ENCODE measurements at regions not wholly inside any gene's neighbourhood (a gene's known extent, or its start where the extent isn't known, plus 50 kb on each side); places are given as distances from the start of the nearest gene placed in this dataset.
"Not testable (repeated sequence)": the region's sequence is repeated elsewhere in the genome, so short reads cannot be mapped to it uniquely, and the experiment has no call there.

GRCh38 chr13:84590663-84591062 lies 708.4 kb upstream of the SLITRK1 start:
- H3K4me3 ChIP-seq (ENCODE audit: low read depth, low read length), result no peak overlapping the region
- no peaks in the 10 kb centered on the region for H3K36me3 ChIP-seq
- H3K27me3 ChIP-seq, result no peaks in the 10 kb centered on the region
- H3K4me1 ChIP-seq, result no peaks in the 10 kb centered on the region
- TF ChIP-seq CTCF (IDR thresholded peaks at IDR 0.05; ENCODE audit: low read depth, low read length), result no peak
- no peak for DNase-seq
- H3K9me3 ChIP-seq, result no peaks in the 10 kb centered on the region

- no peaks in the 10 kb centered on the region for H3K4me1 ChIP-seq
- no peak for TF ChIP-seq CTCF (IDR thresholded peaks at IDR 0.05; ENCODE audit: low read depth, low read length)
- H3K4me3 ChIP-seq (ENCODE audit: low read depth, low read length), result no peak overlapping the region
- DNase-seq, result no peak
- no peaks in the 10 kb centered on the region for H3K27me3 ChIP-seq
- no peaks in the 10 kb centered on the region for H3K9me3 ChIP-seq
- no peaks in the 10 kb centered on the region for H3K36me3 ChIP-seq
Observed at GRCh38 chr13:84588023-84588422, 705.7 kb upstream of the SLITRK1 start.

GRCh38 chr13:84579901-84580300 lies 697.6 kb upstream of the SLITRK1 start:
- not testable (repeated sequence) for DNase-seq; H3K4me3 ChIP-seq (ENCODE audit: low read depth, low read length); H3K4me1 ChIP-seq; H3K36me3 ChIP-seq; H3K9me3 ChIP-seq; H3K27me3 ChIP-seq

GRCh38 chr13:84574851-84575250 lies 692.6 kb upstream of the SLITRK1 start:
- no peak overlapping the region for H3K4me3 ChIP-seq (ENCODE audit: low read depth, low read length)
- peak; percentile 43 for TF ChIP-seq CTCF (IDR thresholded peaks at IDR 0.05; ENCODE audit: low read depth, low read length)
- no peaks in the 10 kb centered on the region; the same call in 1 of the 2 replicates for H3K4me1 ChIP-seq
- no peaks in the 10 kb centered on the region for H3K27me3 ChIP-seq
- H3K9me3 ChIP-seq, result no peaks in the 10 kb centered on the region
- DNase-seq, result no peak
- H3K36me3 ChIP-seq, result no peaks in the 10 kb centered on the region

GRCh38 chr13:84571264-84571663 lies 689.0 kb upstream of the SLITRK1 start:
- no peaks in the 10 kb centered on the region for H3K27me3 ChIP-seq
- no peaks in the 10 kb centered on the region; the same call in 1 of the 2 replicates for H3K4me1 ChIP-seq
- TF ChIP-seq CTCF (IDR thresholded peaks at IDR 0.05; ENCODE audit: low read depth, low read length), result peak; percentile 22; the same call in 1 of the 2 replicates
- H3K36me3 ChIP-seq, result no peaks in the 10 kb centered on the region
- no peaks in the 10 kb centered on the region for H3K9me3 ChIP-seq
- no peak overlapping the region for H3K4me3 ChIP-seq (ENCODE audit: low read depth, low read length)
- DNase-seq, result no peak

- no peak for DNase-seq
Observed at GRCh38 chr13:84570831-84571230, 688.6 kb upstream of the SLITRK1 start.

More at GRCh38 chr13:84570831-84571230, 688.6 kb upstream of the SLITRK1 start:
- H3K4me3 ChIP-seq (ENCODE audit: low read depth, low read length), result no peak overlapping the region
- H3K4me1 ChIP-seq, result no peaks in the 10 kb centered on the region; the same call in 1 of the 2 replicates
- no peaks in the 10 kb centered on the region for H3K27me3 ChIP-seq
- H3K9me3 ChIP-seq, result no peaks in the 10 kb centered on the region
- no peak for TF ChIP-seq CTCF (IDR thresholded peaks at IDR 0.05; ENCODE audit: low read depth, low read length)
- H3K36me3 ChIP-seq, result no peaks in the 10 kb centered on the region

All from BE2C (cell line).